Mammary epithelial cell (primary cell): ENCODE measurements at regions not wholly inside any gene's neighbourhood (a gene's known extent, or its start where the extent isn't known, plus 50 kb on each side); places are given as distances from the start of the nearest gene placed in this dataset.

Source experiments
- CTCF ChIP-seq, 2 donors: IDR thresholded peaks in 1 of 2; conservative IDR thresholded peaks in 1 of 2; 2 replicates each; pipeline ENCODE4 v1.5.1; 2011 to 2012; ENCODE audit warnings: inconsistent platforms in 2 of 2, low read length in 2 of 2, mild to moderate bottlenecking in 2 of 2, control low read depth in 1 of 2, low read depth in 1 of 2; ENCODE audit not compliant: insufficient read depth in 1 of 2; ENCODE audit errors: extremely low read depth in 1 of 2
- EZH2 ChIP-seq: IDR thresholded peaks from 2 replicates; pipeline ENCODE4 v1.6.1; 2012; ENCODE audit warnings: low read length, inconsistent platforms, borderline replicate concordance

GRCh38 chr15:35690698-35691116 is 144.7 kb upstream of the DPH6 start:
- TF ChIP-seq CTCF (conservative IDR thresholded peaks at IDR 0.05 in 1 of 2, IDR thresholded peaks at IDR 0.05 in 1 of 2; ENCODE audit: extremely low read depth in 1 of 2, insufficient read depth in 1 of 2, low read depth in 1 of 2, low read length in 2 of 2) (no peak), EZH2 (no peak)
